T47D (cell line): ENCODE measurements at regions not wholly inside any gene's neighbourhood (a gene's known extent, or its start where the extent isn't known, plus 50 kb on each side); places are given as distances from the start of the nearest gene placed in this dataset.
"Not testable (repeated sequence)": the region's sequence is repeated elsewhere in the genome, so short reads cannot be mapped to it uniquely, and the experiment has no call there.

Experiments used
- DNase-seq, 2 experiments: peaks; one replicate each; pipeline versions ENCODE4 v3.0.0 to v3.0.0-alpha.2; 2011 to 2012; ENCODE audit warnings: low read depth in 1 of 2, low spot score in 1 of 2
- JUND ChIP-seq: IDR thresholded peaks from 2 replicates; pipeline ENCODE4 v1.6.1; 2012; ENCODE audit warnings: low read depth
- in situ Hi-C: cut with HindIII; loops from 2 replicates; pipeline ENCODE4 v1.10.0; 2016; ENCODE audit warnings: low sequenced_read_pairs, low pct_unique_long_range_greater_than_20kb

DNA sequence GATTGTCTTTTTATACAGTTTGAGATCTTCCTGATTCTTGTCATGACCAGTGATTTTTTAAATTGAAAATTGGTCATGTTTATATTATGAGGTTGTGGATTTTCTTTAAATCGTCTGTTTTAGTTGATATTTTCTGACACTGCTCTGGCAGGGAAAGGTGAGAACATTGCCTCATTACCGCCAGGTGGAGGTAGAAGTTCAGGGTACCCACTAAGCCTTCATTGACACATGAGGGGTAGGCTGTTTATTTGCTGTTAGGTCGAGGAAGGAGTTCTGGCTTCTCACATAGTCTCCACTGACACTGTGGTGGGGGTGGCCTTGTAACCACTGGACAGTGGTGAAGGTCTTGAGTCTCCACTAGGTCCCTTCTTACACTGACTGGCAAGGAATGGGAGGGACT is 117.6 kb upstream of the GPR101 start:
- TF ChIP-seq JUND: no peak
- no peak for DNase-seq
- in situ Hi-C loops: no loop called here

DNA sequence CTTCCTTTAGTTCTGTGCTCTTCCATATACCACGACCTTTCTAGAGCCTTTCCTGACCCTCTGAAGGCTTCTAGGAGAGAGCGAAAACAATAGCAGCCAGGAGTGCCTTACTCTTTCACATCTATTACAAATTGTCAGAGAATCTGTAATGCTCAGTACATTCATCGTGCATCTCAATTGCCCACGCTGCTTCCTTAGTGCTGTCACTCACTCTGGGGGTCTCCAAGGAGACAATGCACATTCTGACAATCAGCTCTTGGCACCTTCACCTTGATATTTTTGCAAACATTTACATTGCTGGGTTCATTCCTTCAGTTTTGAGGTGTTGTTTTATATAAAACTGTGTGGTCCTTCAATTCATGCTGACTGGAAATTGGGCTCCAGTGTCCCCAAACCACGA is 110.1 kb upstream of the GPR101 start:
- DNase-seq: no peak
- no peak for TF ChIP-seq JUND
- in situ Hi-C loops: no loop called here

DNA sequence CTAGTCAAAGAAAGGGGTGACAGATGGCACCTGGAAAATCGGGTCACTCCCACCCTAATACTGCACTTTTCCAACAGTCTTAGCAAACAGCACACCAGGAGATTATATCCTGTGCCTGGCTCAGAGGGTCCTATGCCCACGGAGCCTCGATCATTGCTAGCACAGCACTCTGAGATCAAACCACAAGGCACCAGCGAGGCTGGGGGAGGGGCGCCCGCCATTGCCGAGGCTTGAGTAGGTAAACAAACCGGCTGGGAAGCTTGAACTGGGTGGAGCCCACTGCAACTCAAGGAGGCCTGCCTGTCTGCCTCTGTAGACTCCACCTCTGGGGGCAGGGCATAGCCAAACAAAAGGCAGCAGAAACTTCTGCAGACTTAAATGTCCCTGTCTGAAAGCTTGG is 88.9 kb upstream of the GPR101 start:
- DNase-seq, in situ Hi-C loops: not testable (repeated sequence)

DNA sequence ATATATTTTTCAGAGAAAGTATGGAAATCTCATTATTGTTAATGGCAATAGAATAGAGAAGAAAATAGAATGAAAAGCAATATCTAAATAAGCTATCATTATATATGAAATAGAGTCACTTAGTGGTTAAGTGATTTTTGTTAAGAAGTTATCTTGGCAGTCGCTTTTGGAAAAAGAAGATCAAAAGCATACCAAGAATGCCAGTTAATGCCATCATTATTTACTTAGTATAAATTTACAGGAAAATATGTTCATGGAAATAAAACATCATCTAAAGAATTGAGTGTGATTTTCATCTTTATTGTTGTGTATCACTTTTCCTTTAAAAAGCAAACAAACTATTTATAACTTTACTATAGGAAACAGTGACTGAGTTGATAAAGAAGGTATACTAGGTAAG is 85.3 kb upstream of the GPR101 start:
- no peak for TF ChIP-seq JUND
- DNase-seq: no peak
- in situ Hi-C loops: no loop called here

DNA sequence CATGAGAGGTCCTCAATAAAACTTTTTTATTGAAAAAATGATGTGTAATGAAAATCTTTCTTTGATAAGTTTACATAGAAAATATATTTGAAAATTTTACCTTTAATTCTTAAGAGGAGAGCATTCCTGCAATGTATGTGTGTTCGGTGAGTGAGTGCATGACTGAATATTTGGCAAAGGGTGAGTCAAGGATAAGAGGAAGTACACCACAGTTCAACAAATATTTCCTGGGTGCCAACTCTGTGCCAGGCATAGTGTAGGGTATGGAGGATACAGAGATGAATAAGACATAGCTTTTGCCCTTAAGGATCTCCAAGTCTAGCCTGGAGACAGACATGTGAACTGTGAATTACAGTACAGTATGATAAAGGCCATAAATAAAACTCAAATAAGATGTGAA is 84.7 kb upstream of the GPR101 start:
- in situ Hi-C loops: no loop called here
- no peak for TF ChIP-seq JUND

DNA sequence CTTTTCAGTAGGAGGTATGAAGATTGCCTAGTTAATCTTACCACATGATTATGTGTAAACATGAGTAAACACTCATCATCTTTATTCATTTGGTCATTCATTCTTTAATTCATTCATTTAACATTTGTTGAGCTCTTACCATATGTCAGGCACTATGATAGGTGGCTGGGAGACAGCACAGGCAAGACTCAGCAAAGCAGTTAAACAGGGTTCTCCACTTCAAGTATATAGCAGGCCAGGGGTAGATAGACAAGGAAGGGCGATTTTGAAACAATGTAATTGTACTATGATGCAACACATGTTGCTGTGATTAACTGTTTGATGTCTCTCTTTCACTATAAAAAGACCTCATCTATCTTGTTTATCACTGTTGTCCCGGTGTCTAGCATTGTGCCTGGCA is 84.3 kb upstream of the GPR101 start:
- in situ Hi-C loops: no loop called here
- TF ChIP-seq JUND: no peak
- DNase-seq: peak in 1 of 2 experiments; percentile 7

More for the DNA sequence above, 84.7 kb upstream of the GPR101 start:
- DNase-seq: no peak

DNA sequence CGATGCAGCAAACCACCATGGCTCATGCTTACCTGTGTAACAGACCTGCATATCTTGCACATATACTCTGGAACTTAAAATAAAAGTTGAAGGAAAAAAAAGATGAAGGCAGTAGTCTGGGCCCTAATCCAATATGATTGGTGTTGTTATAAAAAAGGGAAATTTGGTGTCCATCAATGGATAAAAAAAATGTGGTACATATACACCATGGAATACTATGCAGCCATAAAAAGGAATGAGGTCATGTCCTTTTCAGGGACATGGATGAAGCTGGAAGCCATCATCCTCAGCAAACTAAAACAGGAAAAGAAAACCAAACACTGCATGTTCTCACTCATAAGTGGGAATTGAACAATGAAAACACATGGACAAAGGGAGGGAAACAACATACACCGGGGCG is 74.1 kb upstream of the GPR101 start:
- DNase-seq, in situ Hi-C loops: not testable (repeated sequence)

DNA sequence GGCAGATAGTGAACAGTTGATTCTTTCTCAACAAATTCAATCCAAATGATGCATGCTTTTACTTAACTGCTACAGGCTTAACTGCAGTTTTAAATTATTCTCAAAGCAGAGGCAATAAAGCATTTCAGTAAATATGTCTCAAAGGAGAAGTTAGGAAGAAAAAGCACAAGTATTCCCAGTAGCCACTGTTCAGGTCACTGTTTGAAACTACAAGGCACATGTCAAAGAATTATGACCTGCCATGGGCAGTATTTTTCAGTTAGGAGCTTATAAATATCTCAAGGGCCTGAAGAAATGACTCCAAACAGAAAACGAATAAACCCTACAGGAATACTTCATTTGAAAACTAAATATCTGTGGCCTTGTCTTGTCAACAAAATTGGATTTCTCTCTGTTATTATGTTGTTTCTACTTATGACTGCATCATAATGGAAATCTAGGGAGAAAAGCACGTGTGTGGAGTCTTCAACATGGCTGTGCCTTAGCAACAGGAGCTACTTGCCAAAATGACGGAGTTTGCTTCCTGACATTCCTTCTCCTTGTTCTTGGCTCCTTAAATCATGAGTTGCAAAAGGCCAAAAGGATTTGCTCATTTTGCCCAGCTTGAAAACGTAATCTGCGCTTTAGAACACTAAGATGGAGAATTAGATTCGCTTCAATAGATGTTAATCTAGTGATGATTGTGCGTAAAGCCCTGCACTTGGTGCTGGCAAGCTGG is 67.6 kb upstream of the GPR101 start:
- DNase-seq: no peak
- in situ Hi-C loops: no loop called here

More for the DNA sequence above, 67.6 kb upstream of the GPR101 start:
- no peak for TF ChIP-seq JUND
